HG03064 (cell line): ENCODE measurements at regions not wholly inside any gene's neighbourhood (a gene's known extent, or its start where the extent isn't known, plus 50 kb on each side); places are given as distances from the start of the nearest gene placed in this dataset.

Source experiments
- ATAC-seq: cut with Tn5 transposase; IDR thresholded peaks from one replicate; pipeline ENCODE4 v1.9.1; 2021; ENCODE audit warnings: low read depth; ENCODE audit not compliant: unreplicated experiment

- ATAC-seq = no peak
Observed at GRCh38 chr13:73902847-73903246, 231.4 kb downstream of the KLF12 start.

- ATAC-seq = no peak
Observed at GRCh38 chr13:73902296-73902695, 231.9 kb downstream of the KLF12 start.

- ATAC-seq = no peak
Observed at GRCh38 chr13:73901324-73902068, 232.7 kb downstream of the KLF12 start.

- no peak for ATAC-seq
Observed at GRCh38 chr13:73900591-73900990, 233.6 kb downstream of the KLF12 start.

- no peak for ATAC-seq
Observed at GRCh38 chr13:73898899-73899298, 235.3 kb downstream of the KLF12 start.

- no peak for ATAC-seq
Observed at GRCh38 chr13:73898276-73898675, 235.9 kb downstream of the KLF12 start.

DNA sequence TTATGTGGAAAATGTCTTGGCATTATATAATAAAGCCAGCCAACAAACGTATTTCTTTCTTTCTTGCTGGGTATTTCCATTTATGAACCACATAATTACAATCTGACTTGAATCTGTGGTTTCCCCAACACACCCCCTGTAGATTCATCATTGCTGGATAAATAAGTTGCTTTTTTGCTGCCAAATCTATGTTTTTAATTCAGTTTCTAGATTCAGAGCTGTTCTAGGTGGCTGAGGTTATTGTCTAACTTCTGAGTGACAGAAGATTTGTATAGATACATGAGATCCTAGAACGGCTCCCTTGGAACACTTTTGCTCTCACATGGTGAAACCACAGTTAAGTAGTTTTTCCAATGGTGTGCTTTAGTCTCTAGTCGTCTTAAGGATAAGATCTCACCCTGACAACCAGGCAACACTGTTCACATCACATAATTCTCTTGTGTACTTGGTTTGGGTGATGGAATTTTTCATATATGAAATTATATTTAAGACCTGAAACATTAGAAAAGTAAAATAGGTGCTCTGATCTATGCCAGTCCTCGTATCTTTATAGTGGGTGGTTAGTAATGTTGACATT is 239.1 kb downstream of the KLF12 start:
- no peak for ATAC-seq

DNA sequence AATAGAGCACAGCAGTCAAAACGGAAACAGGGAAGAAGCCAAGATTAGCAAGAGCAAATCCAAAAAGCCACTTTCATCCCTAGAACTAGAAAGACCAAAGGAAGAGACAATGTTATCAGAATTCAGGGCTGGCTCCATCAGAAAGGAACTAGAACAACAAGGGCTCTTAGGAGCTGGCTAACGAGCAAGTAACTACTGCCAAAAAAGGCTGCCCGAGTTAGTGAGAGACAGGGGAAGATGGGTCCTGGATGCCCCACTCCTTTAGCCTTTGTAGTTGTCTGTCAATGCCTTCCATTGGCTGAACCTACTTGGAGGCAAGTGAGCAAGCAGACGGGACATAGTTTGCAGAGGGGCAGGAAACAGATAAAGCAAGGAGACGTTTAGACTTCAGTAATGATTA is 240.4 kb downstream of the KLF12 start:
- no peak for ATAC-seq

DNA sequence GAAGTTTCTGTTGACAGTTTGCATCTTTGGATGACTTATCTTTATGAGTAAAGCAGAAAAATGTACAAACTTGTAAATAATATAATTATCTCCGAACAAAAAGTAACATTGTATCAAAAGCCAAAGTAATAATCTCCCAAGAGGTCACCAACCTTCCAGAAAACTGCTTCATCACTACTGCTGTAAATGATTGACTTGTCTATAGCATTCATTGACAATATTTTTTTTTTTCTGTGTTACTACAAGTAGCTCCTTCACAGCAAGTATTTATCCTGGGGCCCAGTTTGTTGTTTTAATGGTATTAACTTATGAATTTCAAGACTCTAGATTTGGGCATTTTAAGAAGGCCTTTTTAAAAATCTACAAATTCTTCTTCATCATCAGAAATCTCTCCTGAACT is 242.4 kb downstream of the KLF12 start:
- no peak for ATAC-seq

- no peak for ATAC-seq
Observed at GRCh38 chr13:73883162-73883561, 251.0 kb downstream of the KLF12 start.

DNA sequence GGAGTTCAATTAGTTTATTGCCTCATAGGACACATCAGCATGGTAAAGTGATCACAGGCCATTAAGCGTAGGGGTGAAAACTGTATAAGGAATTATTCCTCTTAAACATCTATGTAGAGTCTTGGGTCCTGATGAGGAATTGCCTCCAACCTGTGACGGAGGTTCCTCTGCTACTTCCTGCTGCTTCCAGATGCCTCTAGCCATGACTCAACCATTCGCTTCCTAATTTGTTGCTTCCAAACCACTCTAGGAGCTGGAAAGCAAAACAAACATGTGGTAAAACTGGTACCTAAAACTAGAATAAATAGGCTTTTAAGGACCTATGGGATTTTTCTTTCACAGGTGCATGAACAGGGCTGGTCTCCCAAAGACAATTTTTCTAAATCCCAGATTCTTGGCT is 253.8 kb downstream of the KLF12 start:
- ATAC-seq = no peak

GRCh38 chr13:73879346-73880015 is 254.7 kb downstream of the KLF12 start:
- ATAC-seq = no peak

- ATAC-seq = no peak
Observed at GRCh38 chr13:73877399-73877798, 256.8 kb downstream of the KLF12 start.

DNA sequence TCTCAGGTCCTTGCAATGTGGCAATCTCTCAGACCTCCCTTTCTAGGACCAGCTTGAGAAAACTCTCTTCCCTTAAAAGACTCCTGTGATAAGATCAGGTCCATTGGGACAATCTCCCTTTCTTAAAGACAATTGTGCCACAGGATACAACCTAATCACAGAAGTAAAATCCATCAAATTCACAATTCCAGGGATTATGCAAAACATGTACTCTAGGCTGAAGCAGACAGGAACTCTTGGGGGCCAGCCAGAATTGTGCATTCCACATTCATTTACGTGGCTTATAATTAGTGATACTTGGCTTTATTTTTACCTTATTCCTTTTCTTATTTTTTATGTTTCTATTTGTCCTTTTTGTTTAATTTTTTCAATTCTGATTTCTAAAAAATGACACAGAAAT is 257.9 kb downstream of the KLF12 start:
- ATAC-seq = no peak

- no peak for ATAC-seq
Observed at GRCh38 chr13:73873940-73874830, 260.0 kb downstream of the KLF12 start.

- ATAC-seq = no peak
Observed at GRCh38 chr13:73872397-73872796, 261.8 kb downstream of the KLF12 start.

- ATAC-seq = no peak
Observed at GRCh38 chr13:73870970-73871935, 263.0 kb downstream of the KLF12 start.

DNA sequence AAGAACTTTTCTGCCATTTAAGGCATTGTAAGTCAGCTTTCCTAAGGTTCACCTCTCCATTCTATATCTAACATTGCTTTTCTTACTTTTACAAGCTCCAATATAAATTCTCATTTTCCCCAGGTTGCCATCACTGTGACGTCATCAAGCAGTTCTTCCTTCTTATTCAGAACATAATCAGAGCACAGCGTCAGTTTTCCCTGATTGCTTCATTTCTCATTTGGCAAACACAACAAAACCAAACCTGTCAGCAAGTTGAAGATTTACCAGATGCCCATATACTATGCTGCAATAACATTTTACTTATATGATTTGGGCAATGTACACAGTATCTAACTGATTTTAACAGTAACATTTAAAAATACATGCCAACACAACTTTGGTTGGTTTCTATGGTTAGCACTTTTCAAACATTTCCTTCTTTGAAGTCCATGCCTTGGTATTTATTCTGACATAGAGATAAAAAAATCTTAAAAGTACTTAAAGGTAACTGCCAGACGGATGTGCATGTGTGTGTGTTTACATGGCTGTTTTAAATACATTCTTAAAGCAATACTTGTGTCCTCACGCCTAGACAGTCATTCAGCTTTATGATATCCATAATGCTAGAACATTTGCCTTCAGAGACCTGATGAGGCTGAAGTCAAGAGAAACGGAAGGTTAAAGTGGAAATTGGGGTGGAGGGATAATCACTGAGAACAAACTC is 264.0 kb downstream of the KLF12 start:
- no peak for ATAC-seq

GRCh38 chr13:73865027-73865426 is 269.2 kb downstream of the KLF12 start:
- ATAC-seq = no peak
